GM18508 (cell line): ENCODE measurements at regions not wholly inside any gene's neighbourhood (a gene's known extent, or its start where the extent isn't known, plus 50 kb on each side); places are given as distances from the start of the nearest gene placed in this dataset.
A peak's percentile ranks its signal among the peaks of the same experiment; 100 is the strongest.

Experiments
- ATAC-seq: cut with Tn5 transposase; IDR thresholded peaks from one replicate; pipeline ENCODE4 v1.9.1; 2021; ENCODE audit warnings: moderate number of reproducible peaks; ENCODE audit not compliant: insufficient read depth, unreplicated experiment

DNA sequence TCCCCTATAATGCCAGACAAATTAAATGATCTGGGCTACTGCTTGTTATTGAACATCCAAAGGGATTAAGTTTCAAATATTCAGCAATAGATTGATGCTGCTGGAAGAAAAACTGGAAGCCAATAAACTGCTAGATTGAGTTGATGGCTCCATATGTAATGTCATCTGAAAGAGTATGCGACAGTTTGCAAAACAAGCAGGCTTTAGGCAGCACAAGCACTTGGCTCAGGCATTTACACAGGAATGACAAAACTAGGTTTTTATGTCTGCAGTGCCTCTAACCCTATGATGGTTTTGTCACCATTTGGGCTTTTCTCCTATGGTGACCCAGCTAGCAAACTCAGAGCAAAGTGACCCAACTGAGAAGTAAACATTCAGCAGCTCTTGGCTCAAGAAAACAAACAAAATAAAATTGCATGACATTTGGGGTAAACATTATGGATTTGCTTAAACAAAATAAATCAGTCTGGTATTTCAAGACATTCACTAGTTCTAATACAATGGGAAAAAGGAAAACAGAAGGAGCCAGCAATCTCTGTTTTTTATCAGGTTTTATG lies 978.5 kb downstream of the DTWD2 start:
- ATAC-seq = no peak

DNA sequence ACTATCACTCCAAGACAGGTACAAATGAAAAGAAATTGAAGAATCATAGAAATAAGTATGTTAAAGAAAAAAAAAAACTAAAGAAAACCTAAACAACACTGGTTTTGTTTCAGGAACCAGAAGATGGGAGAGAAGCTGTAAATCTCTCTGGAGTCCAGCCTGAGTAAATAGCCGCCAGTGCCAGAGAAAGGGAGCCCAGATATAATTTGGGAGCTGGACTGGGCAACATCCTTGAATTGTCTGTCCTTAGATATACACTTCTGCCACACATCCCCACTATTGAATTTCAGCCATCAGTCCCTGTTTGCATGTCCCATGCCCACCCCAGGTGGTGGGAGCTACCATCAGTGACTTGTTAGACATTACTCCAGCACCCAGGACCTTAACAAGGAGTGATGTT lies 979.6 kb downstream of the DTWD2 start:
- no peak for ATAC-seq

DNA sequence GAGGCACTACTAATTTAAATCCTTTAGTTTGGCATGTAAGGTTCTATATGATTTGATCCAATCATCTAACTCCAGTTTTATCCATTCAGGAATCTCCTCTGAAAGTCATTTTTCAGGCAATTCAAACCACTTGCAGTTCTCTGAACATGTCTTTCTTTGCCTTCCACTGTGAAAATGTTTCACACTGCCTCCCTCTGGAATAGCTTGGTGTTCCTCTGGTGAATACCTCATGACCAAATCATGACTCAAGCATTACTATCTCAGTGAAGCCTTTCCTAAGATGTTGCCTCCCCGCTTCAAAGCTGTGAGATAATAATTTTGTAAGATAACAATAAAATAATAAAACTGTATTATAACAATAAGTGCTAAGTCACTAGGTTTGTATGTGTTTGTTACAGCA lies 981.1 kb downstream of the DTWD2 start:
- ATAC-seq = no peak

DNA sequence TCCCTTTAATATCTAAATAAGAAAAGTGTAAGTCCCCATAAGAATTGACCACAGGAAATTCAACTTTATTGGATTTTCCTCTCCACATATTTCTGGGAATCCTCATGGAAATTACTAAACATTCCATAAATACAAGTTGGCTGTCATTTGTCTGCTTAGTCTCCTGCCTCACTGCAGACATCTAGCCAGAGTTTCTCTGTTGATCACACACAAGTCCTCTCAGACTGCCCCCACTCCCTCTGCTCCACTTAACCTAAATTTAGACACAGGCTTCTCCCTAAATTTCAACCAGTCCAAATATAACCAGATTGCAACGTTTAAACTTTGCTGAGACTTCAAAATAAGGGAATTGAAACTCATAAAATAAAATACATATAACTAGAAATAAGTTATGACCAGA lies 982.1 kb downstream of the DTWD2 start:
- no peak for ATAC-seq

DNA sequence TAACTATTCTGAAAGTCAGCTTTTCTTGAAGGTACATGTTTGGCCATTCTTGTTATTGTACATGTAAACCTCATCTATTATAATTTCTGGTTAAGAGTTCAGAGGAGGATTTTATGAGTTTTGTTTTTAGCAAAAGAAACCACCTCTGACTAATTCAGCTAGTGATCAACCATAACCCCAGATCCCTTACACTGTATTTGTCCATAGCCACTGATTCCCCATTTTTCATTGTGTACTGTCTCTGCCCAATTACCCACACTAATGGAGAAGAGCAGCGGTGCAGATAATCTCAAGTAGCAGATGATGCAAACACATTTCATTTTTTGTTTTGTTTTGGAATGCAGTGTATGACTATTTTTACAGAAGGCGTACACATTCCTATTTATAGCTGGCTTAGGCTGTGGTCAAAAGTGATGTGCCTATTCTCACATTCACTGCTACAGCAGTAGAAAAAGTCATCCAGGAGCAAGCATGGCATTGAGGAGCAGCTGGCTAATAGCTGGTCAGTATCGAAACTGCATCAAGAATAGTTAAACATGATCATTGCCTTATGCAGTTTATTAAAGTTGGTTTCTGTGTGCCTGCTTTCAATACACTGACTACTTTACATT lies 988.3 kb downstream of the DTWD2 start:
- peak; percentile 71 for ATAC-seq

DNA sequence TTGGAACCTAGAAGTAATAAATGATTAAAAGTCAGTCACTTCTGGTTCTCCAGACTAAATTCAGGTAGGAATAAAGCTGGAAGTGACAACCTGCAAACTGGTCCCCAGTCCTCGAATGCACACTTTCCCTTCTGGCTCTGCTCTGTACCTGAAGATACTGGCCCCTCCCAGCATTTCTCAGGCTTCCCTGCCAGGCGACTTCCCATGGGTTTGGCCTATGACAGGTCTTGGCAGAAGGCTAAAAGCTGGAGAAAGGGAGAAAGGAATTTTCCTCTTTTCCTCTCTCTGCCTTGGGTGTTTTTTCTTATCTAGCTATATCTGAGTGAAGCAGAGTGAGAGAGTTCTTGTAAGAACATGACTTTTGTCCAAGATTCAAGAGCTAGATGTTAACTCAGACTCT lies 1005.7 kb downstream of the DTWD2 start:
- no peak for ATAC-seq

DNA sequence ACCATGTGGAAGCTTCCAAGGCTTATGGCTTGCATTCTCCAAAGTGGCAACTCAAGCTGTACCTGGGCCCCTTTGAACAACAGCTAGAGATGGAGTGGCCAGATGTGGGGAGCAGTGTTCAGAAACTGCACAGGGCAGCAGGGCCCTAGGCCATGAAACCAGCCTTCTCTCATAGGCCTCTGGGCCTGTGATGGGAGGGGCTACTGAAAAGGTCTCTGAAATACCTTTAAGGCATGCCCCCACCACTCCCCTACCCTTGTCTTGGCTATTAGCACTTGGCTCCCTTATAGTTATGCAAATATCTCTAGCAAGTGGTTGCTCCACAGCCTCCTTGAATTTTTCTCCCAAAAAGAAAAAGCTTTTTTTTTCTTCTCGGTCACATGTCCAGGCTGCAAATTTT lies 1014.6 kb downstream of the DTWD2 start:
- no peak for ATAC-seq

DNA sequence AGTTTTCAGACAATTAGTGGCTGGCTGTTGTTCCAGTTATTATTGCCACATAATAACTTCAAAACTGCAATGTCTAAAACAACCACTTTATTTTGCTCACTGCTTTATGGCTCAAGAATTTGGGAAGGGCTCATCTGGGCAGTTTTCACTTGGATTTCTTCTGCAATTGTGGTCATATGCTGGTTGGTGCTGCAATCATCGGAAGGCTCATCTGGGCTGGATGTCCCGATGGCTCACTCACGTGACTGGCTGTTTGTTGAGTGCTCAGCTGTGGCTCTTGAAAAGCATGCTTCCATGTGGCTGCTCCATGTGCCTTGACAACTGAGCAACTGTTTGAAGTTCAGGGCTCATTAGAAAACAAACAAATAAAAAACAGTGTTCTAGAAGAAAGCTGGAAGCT lies 1032.5 kb downstream of the DTWD2 start:
- ATAC-seq = no peak

DNA sequence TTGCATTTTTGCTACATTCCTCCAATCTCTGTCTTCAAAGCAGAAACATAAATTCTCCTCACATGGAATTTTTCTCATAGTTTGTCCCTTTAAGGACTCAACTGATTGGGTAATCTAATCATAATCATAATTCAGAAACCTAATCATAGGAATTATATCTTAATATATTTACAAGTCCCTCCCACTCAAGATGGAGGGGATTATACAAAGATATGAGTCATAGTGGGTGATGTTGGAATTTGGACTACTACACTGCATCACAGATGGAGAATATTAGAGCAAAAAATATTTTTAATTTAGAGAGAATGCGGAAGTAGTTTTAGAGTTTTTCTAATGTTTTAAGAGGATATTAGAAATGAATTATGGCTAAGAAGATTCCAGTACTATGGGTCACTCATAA lies 1034.0 kb downstream of the DTWD2 start:
- no peak for ATAC-seq

DNA sequence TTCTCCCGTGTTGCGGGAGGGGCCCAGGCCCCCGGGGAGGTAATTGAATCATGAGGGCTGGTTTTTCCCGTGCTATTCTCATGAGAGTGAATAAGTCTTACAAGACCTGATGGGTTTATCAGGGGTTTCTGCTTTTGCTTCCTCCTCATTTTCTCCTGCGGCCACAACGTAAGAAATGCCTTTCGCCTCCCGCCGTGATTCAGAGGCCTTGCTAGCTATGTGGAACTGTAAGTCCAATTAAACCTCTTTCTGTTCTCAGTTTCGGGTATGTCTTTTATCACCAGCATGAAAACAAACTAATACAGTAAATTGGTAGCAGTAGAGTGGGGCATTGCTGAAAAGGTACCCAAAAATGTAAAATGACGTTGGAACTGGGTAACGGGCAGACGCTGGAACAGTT lies 1035.1 kb downstream of the DTWD2 start:
- no peak for ATAC-seq

DNA sequence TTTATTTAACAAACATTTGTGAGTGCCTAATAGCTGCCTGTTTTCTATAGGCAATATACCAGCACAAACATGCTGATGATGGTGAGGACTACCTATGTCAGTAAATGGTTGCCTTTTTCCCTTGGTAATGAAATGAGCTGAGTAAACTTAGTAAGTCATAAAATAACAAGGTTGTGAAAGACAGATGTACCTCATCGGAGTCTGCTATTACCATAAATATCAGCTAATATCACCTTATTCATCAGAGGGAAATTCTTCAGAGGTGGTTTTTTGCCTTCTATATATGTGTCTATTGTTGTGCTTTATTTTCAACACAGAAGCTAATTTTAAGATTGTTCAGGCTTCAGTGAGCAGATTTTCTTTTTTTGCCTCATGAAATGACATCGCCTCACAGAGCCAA lies 1040.5 kb downstream of the DTWD2 start:
- no peak for ATAC-seq

DNA sequence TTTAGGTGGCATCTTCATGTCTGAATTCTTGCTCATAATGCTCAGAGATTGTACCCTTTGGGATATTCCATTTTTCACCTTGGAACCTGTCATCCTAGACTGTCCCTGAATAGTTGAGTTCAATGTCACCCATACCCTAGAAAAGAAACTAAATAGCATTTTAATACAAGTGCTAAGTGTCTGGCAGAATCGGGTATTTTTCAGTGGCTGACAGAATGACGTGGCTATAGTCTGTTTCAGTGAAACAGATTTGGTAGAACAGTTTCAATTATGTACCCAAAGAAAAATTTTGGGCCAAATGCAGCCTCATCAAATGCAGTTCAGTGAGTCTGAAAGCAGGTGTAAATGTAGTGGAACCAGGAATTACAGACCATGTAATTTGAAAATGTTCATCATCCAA lies 1041.2 kb downstream of the DTWD2 start:
- ATAC-seq = no peak

DNA sequence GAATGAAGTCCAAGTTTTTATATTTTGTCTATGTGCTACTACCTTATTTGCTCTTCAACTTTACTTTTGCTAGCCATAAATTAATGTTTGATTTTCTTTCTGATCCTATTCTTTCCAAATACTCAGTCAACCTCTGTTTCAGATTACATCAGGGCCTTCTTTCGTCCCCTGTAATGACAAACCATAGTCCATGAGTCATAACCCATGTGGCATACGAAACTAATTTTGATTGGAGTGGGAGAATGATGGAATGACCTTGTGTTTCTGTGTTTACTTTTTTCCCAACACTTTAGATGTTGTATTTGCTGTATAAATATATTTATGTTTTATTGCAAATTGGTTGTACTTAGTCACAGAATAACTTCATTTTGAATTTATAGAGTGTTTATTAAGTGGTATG lies 1043.1 kb downstream of the DTWD2 start:
- no peak for ATAC-seq

DNA sequence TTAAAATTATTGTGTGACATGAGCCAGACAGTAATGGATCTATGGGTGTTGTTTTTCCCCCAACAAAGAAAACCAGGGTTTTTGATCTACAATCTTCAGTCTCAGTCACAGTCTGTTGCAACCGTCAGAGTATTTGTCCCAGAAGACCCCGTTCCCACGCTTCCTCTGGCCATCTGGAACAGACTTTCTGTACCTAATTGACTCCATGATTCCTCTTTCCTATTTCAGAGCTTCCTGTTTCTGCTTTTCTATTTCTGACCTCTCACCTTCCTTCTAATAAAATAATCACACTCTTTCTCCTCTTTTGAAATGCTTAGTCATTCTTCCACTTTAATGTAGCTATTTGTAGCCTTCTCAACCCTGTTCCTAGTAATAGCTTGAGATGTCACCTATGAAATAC lies 1044.8 kb downstream of the DTWD2 start:
- ATAC-seq = no peak

DNA sequence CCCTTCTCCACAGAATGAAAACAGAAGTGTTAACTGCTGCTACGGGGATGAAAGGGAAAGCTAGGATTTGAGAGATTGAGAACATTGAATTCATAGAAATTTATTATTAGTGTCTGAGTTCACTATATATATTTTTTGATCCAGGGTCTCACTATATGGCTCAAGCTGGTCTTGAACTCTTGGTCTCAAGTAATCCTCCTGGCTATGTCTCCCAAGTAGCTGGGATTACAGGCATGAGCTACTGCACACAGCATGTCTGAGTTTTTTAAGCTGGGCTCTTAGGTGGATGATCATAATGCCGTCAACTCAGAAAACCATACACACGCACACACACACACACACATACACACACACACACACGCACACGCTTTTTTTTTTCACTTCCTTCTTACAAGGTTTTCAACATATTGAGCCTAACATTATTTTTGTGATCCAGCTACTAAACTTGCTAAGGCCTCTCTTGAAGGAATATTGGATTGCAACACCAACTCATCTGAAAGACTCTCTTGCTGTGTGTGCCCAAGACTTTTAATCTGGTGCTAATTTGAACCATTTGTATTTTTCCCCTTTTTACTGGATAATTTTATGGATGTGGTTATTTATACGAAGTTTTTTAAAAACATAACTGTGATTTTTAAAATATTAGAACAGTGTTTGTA lies 1045.4 kb downstream of the DTWD2 start:
- no peak for ATAC-seq

DNA sequence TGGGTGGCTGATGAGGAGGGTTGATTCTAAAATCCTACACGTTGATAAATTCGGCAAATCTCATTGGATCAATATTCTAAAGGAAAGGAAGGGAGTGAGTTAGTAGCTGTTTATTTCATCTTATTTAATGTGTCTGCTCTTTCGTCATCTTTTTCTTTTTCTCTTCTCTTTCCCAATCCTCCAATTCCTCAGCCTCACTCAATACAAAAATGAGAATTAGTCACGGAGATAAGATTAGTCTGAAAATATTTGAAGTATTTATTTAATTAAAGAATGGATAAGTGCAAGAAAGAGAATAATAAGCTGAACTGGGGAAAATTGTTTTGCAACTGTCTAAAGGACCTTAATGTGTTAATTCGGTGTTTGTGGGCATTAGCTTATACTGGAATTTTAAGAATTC lies 1095.1 kb downstream of the DTWD2 start:
- no peak for ATAC-seq

DNA sequence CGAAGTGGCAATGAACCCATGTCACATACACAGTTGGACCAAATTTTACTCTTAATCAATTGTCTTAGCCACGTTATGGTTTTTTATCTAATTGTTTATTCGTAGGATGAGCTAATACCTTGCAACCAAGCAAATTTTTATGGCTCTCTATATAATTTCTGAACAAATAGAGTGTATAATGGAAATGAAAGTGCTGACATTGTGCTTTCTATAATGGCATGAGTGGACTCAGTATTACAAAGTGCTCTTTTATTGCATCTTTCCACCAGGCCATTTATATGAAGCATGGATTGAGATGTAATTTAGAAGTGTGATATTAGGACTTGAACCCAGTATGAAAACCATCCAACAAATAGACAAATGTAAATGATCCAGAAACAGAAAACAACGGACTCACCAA lies 1096.0 kb downstream of the DTWD2 start:
- ATAC-seq = no peak

DNA sequence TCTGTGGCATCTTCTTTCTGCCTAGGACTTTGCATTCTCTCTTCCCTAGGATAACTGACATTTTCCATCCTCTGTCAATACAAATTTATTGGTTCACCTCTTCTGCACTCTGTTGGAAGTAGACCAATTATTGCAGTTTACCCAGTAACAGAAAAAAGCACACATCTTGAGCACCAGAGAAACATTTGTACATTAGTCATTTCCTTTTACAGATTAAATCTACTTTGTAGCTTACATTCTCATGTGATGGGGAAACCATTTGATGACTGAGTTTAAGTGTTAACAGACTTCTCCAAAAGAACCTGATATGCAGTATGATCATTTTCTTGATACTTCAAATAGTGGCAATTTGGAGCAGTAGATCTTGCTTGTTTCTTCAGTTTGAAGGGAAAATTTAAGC lies 1098.8 kb downstream of the DTWD2 start:
- no peak for ATAC-seq

DNA sequence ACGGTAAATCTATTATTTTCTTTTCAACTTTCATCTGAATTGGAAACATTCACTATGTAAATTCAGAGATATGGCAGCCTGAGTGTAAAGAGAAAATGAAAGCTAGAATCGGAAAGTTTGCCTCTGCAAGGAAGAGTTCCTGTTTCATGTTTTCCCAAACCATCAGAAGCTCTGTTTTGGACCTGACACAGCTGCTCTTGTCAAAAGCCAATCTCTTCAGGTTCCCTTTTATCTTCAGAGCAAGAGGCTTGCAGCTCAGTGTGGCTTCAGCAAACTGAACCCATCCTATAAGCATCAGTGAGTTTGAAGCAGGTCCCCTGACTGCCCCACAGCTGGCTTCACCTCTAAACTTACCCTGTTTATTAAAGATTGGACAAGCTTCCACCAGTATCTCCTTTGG lies 1099.7 kb downstream of the DTWD2 start:
- ATAC-seq = peak; percentile 92

DNA sequence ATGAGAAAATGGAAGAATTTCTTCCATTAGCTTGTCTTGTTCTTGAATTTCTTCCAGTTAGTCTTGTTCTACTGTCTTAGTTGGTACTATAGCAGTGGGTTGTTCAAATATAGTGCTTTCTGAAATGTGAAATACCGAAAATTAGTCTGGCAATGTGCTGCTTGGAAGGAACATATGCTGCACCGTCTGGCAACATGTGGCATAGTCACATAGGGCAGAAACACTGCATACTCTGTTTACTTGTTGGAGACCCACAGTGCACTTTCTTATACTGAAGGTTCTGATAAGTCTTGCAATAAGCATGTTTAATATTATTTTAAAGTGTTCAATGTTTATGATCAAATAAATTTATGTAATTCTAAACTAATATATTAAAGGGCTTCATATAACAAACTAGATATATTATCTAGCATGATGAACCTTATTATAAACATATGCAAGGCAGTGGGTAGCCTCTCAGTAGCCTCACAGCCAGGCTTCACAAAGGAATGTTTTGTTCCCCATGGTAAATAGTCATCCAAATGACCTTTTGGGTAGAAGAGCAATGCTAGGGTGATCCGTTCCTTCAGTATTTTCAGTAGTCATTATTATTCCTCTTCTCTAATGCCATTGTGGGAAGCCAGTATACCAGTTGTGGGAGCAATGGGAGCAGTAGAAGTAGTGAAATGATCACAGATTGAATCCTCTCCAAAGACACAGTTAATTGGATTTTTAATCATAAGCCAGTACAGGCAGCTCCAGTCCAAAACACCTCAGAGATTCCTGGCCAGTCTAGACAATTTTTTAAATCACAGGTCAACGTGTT lies 1106.7 kb downstream of the DTWD2 start:
- ATAC-seq = no peak

DNA sequence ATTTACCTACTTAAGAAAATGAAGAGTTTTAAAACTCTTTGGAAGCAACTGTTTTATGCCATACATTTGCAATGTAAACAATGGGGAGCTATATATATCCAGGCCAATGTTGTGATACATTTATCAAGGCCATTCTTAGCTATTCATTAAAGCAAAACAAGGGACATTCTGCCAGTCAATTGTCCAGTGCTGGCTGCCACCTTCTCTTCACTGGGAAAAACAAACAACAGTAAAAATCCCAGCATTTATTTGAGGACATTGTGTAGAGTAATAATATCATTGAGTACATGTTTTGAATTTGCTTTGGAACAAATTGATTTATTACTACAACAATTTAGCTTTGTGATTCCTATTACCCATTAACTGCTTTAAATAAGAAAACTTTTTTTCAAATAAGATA lies 1107.4 kb downstream of the DTWD2 start:
- ATAC-seq = no peak
